HG03159 (cell line): ENCODE measurements at regions not wholly inside any gene's neighbourhood (a gene's known extent, or its start where the extent isn't known, plus 50 kb on each side); places are given as distances from the start of the nearest gene placed in this dataset.

ENCODE experiments used
- ATAC-seq: cut with Tn5 transposase; IDR thresholded peaks from one replicate; pipeline ENCODE4 v1.9.1; 2021; ENCODE audit warnings: mild to moderate bottlenecking, moderate library complexity; ENCODE audit not compliant: unreplicated experiment

- no peak for ATAC-seq
Measured at GRCh38 chr3:14286887-14287500, 108.4 kb downstream of the LSM3 start.

- ATAC-seq, result no peak
Measured at GRCh38 chr3:14288177-14288788, 109.7 kb downstream of the LSM3 start.

DNA sequence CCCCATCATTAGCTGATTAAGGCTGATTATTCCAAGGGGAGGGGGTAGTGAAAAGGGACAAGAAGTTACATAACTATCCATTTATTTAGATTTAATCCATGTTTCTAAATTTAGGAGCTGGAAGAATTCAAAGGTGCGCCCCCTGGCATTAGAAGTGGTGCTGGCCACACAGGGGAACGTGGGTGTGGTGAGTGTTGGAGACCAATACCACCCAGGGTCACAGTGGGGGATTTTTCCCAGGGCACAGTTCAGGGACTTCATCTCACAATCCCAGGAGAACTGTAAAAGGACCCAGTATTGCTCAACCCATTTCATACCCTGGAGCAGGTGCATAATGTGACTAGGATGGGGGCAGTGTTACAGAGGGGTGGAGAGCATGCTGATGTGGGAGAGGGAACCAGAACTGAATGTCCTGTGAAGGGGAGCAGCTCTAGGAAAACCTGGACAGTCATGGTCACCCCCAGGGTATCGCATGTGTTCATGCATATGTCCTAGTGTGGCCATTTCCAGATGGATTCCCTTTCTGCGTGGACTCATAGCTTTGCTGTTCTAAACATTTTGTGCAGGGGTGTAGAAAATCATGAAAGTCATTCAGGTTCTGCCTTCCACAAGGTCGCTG, 110.3 kb downstream of the LSM3 start:
- ATAC-seq, result no peak

DNA sequence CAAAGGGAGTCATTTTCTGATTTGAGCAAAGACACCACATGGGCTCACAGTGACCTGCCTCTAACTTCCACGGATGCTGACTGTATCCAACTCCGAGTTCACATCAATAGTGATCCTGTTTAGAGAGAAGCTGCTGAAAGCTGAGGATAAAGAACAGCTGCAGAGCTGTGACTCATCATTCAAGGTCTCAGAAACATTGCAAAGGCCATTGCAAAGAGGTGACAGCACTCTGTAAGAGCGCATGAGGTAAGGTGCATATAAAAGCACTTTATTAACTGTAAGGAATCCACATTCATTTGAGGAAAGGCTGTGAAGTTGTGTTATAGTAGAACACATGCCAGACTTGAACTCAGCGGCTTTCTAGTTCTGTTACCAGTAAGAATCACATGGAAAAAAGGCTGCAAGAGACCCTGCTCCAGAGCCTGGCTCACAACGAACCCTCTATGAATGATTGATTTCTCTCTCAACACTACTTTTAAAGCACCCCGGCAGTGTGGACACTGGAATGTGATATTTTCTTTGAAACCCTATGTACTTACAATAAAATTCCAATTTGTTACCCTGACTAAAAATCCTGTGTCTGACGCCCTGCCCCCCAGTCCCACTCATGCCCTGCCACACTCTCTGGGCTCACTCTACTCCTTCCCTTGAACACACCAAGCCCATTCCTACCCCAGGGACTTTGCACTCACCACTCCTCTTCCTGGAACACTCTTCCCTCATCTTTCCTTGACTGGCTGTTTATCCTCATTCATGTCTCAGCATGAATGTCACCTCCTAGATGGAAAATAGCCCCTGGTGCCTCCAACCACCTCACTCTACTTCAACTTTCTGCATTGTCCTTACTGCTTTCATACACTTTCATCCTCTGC, 111.2 kb downstream of the LSM3 start:
- no peak for ATAC-seq

DNA sequence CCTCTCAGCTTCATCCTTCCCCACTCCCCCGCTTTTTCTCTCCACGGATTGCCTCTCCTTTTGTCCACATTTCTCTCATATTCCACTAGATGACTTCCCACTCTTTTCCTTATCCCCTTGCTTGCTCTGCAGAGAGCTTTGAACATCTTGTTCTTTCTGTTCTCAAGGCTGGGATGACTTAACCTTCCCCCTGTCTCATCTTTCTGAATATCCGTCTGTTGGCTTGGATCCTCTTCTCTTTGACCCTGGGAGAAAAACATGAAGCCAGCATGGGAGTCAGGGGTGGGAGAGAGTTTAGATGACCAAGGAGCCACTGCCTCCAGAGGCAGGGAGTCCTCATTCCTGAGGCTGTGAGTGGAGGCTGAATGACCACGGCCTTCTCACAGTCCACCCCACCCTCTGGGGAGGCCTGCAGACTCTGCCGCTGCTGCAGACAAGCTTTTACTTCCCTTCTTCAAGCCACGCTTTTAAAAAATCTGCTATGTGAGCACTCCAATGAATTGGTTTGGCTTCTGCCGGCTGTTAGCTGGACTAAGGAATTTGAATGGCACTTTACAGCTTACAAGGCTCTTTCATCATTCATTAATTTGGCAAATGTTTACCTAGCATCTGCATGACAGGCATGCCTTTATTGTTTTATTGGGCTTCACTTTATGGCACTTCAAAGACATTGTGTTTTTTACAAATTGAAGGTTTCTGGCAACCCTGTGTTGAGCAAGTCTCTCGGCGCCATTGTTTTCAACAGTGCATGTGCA, 111.6 kb upstream of the SLC6A6 start:
- no peak for ATAC-seq

- ATAC-seq, result no peak
Measured at GRCh38 chr3:14295037-14295436, 107.4 kb upstream of the SLC6A6 start.

- ATAC-seq, result no peak
Measured at GRCh38 chr3:14295801-14296200, 106.6 kb upstream of the SLC6A6 start.

- no peak for ATAC-seq
Measured at GRCh38 chr3:14297305-14297704, 105.1 kb upstream of the SLC6A6 start.

DNA sequence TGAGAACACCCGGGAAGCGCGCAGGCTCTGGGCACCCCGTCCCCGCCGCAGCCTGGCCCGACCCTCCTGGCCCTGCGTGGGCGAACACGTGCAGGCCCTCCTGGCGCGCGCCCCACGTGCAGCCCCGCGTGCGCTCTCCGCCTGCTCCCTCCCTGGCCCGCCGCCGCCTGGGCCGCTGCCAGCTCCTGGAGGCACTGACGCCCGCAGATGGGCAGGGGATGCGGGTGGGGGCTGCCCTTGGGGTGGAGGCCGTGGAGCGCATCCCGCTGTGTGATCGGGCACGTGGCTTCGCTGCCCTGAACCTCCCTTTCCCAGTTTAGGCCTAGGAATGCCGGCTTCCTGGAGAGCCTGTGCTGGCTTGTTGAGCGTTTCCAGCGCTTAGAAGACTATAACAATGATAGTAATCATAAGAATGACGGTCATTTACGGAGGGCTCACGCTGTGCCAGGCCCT, 104.6 kb upstream of the SLC6A6 start:
- ATAC-seq, result no peak

DNA sequence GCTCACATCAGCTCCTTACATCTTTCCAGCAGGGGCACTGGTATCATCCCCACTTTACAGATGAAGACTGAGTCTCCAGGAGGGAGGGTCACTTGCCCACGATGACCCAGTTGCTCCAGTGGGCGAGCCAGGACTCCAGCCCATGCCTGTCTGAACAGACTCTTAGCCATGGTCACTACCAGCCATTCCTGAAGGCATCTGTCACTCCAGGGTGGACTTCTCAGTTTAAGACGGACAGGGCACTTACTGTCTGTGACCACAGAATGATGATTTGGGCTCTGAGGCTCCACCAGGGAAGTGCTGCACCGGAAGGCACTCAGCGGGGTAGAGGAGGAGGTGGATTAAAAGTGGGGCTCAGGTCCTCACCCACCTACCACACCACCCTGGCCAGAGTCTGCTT, 104.0 kb upstream of the SLC6A6 start:
- ATAC-seq, result no peak

DNA sequence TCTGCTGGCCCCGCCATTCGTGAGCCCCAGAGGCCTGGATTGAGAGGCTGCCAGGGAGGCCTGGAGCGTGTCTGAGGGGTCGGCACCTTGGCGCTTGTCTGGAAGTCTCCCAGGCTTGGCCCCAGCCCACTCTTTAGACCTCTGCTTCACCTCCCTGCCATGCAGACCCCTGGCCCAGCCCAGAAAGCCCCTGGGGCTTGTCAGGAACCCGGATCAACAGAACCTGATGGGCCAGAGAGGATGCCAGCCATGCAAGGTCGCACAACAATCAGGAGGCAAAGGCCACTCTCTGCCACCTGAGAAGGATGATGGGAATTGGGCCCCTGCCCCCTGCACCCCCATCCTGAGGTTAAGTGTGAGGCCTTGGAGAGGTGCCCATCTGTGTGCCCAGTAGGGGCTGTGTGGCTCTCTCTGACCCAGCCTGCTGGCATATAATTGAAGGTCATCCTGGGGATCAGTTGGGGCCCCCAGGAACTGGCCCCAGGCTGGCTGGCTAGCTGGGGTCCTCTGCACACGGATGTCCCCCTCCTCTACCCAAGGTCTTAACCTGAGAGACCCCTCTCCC, 103.3 kb upstream of the SLC6A6 start:
- no peak for ATAC-seq

DNA sequence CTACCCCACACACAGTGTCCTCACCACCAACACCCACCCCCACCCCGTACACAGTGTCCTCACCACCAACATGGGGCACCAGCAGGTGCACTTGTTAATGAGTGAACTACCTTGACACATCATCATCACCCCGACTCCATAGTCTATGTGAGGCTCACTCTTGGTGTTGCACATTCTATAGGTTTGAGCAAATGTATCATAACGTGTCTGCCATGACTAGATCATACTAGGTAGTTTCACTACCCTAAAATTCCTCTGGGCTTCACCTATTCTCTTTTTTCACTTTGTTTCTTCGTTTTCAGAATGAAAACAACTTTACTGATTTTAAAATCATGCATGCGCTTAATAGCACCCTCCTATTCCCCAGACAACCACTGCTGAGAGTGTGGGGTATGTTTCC, 102.6 kb upstream of the SLC6A6 start:
- peak; percentile 71 for ATAC-seq

DNA sequence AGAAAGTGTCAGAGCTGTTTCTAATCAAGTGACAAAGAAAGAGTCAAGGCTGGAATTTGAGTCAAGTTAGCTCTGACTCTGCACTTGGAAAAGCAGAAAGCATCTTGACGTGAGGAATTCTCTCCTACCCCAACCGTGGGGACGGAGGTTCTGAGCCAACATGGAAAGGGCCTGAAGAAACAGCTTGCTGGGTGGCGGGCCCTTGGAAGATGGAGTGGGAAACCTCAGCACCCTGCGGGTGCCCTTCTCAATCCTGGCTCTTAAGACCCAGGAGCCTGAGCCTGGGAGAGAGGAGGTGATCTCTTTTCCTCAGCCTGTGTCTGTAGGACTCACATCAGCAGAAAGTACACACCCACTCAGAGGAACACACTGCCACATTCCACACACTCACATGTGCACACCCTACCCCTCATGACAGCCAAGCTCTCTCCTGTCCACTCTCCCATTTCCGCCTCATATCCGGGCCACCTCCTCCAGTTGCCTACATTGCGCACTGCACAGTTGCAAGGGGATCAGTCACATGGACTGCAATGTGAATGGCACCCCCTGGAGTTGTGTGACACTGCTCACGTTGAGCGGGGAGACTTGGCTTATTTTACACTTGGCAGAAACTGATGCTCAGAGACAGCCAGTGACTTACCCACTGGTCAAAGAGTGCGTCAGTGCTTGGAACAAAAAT, 101.5 kb upstream of the SLC6A6 start:
- ATAC-seq, result no peak

DNA sequence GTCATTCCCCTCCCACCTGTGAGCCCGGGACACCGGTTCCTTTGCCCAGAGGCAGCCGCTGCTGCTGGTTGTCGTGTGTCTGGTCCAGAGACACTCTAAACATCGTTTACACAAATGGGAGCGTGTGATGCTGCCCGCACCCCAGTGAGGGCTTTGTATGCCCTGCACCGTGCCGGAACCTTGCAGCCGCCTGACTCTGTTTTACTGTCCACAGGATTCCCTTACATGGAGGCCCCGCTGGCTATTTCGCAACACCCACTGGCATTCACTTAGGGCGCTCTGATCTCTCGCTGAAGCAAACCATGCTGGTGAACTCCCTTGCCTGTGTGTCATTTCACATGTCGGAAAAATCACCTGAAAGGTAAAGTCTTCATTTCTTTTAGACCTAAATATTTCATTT, 100.8 kb upstream of the SLC6A6 start:
- ATAC-seq, result no peak

DNA sequence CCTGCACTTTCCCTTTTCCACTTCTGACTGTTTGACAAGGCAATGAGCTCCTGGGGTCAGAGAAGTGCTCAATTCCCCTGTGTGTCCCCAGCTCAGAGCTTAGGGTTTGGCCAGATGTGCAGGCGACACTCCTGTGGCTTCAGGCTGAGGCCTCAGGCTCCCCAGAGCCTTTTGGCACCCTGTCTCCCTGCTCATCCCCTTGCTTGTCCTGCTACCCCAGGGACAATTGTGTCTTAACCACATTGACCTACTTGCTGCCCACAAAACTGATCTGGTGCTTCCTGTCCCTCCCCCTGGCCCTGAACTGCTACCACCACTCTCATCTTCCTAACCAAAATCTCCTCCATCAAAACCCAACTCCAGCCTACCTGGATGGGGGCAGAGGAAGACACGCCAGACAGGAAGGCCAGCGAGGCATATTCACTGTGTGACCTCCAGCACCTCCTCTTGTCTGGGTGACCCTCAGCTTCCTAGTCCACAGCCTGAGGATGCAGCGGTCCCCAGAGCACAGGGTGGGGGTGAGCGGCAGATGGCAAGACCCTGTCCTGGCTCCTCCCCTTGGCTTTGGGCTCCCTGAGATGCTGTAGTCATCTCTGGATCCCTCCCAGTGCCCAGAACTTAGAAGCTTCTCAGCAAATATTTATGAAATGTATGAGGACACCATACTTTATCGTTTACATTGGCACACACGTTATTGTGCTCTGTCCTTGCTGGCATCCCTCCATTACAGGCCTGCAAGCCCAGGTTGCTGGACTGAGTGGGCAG, 98.9 kb upstream of the SLC6A6 start:
- ATAC-seq, result no peak

DNA sequence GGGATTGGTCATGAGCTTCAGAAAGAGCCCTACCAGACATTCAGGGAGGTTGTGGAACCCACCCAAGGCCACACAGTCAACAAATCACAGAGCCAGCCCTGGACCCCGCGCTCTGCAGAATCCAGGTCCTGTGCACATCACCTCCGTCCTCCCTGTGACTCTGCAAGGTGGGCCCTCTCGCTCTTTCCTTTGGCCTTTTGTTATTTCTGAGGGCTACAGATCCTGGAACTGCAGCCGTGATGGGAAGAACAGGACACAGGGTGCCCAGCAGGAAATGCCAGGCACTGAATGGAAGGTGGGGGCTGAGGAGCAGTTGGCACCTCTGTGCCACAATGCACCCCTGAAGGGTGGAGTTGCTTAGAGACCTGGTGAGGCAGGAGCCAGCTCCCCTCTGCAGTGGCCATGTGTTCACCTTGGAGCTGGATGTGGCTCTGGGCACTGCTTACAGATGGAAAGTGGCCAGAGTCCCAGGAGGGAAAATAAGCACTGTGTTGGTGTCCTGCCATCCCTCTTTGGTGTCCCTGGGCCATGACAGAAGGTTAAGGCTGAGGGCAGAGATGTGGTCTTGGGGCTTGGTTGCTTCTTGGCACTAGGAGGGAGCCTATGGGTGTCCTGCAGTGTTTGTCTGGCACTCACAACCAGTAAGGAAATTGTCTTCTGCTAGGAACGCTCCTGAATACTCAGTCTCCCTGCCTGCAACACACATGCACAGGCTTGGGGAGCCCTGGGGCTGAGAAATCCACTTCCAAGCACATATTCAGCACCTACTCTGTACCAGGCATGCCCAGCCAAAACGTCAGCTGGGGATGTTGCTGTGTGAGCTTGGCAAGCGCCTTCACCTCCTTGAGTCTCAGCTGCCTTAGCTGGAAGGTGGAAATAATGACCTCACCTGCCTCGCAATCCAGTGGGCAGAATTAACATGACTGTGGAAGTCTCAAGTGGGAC, 98.0 kb upstream of the SLC6A6 start:
- ATAC-seq, result no peak

- no peak for ATAC-seq
Measured at GRCh38 chr3:14305324-14305723, 97.1 kb upstream of the SLC6A6 start.

- ATAC-seq, result no peak
Measured at GRCh38 chr3:14306142-14306541, 96.3 kb upstream of the SLC6A6 start.
